ENCODE measurements at regions not wholly inside any gene's neighbourhood (a gene's known extent, or its start where the extent isn't known, plus 50 kb on each side); places are given as distances from the start of the nearest gene placed in this dataset.

- TF ChIP-seq CTCF (IDR thresholded peaks at IDR 0.05 in 8 of 11, conservative IDR thresholded peaks at IDR 0.05 in 3 of 11) = no peak
- TF ChIP-seq POLR2AphosphoS5 (IDR thresholded peaks at IDR 0.05) = no peak
- TF ChIP-seq POLR2A (IDR thresholded peaks at IDR 0.05) = no peak
- no peak for DNase-seq
- no peak overlapping the region for H3K4me3 ChIP-seq
- no peak overlapping the region for H3K27ac ChIP-seq
- H3K9me3 ChIP-seq = no peaks in the 10 kb centered on the region
- intact Hi-C loops (cut with DNase I; ENCODE audit: low total_unique reads) = no loop called here
- no peaks in the 10 kb centered on the region for H3K36me3 ChIP-seq
- WGBS, 5 donors = 84 to 97% (median 93%) methylated on average over 9 of the region's 9 CpGs
- no peaks in the 10 kb centered on the region for H3K27me3 ChIP-seq (replicated peaks in 1 of 7)
- no peaks in the 10 kb centered on the region for H3K4me1 ChIP-seq
Measured at GRCh38 chr10:91115618-91116390, 104.7 kb upstream of the PCGF5 start.

DNA sequence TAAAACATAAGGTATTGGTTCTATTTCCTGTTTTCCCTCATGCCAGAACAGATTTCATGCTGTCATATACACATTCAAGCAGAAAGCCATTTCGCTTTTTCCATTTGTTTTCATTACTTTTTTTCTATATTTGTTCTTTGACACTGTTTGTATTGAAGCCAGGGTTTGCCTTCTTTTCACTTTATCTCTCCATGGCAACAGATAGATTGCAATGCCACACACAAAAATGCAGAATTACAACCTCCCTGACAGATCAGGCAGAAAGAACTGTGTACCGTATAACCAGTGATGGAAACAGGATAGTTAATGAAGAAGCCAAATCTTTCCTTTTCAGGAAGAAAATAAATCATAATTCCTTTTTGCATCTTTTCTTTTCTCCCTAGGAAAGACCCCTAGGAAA is 103.0 kb upstream of the PCGF5 start:
- 83 to 92% (median 88%) methylated on average over 2 of the region's 2 CpGs for WGBS, 5 donors
- DNase-seq = no peak
- H3K4me1 ChIP-seq = no peaks in the 10 kb centered on the region
- H3K36me3 ChIP-seq = no peaks in the 10 kb centered on the region
- no peak for TF ChIP-seq POLR2A (IDR thresholded peaks at IDR 0.05)
- no peak for TF ChIP-seq CTCF (IDR thresholded peaks at IDR 0.05 in 8 of 11, conservative IDR thresholded peaks at IDR 0.05 in 3 of 11)
- no peak for TF ChIP-seq POLR2AphosphoS5 (IDR thresholded peaks at IDR 0.05)
- no peak overlapping the region for H3K27ac ChIP-seq
- no peaks in the 10 kb centered on the region for H3K27me3 ChIP-seq (replicated peaks in 1 of 7)
- H3K4me3 ChIP-seq = no peak overlapping the region
- H3K9me3 ChIP-seq = no peaks in the 10 kb centered on the region
- intact Hi-C loops (cut with DNase I; ENCODE audit: low total_unique reads) = no loop called here

DNA sequence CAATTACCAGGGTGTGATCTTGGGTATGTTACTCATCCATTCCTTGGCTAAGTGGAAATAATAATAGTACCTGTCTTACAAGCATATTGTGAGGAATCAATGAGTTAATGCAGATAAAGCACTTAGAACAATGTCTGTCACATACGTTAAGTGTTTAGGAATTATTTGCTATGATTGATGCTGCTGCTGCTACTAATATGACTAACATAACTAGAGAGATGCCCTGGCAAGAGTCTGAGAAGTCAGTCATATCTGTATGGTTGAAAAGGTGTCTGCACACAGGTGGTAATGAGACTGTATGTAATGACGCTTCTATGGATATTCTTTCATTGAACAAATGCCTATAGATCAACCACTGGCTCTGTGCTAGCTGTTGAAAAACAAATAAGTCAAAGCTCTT is 100.1 kb upstream of the PCGF5 start:
- no peak overlapping the region for H3K27ac ChIP-seq
- intact Hi-C loops (cut with DNase I; ENCODE audit: low total_unique reads) = no loop called here
- no peaks in the 10 kb centered on the region for H3K36me3 ChIP-seq
- DNase-seq = no peak
- no peaks in the 10 kb centered on the region for H3K9me3 ChIP-seq
- H3K27me3 ChIP-seq (replicated peaks in 1 of 7) = no peaks in the 10 kb centered on the region
- H3K4me3 ChIP-seq = no peak overlapping the region
- WGBS, 5 donors = 46 to 97% (median 48%) methylated on average over 2 of the region's 2 CpGs
- H3K4me1 ChIP-seq = no peaks in the 10 kb centered on the region
- TF ChIP-seq CTCF (IDR thresholded peaks at IDR 0.05 in 8 of 11, conservative IDR thresholded peaks at IDR 0.05 in 3 of 11) = no peak
- TF ChIP-seq POLR2A (IDR thresholded peaks at IDR 0.05) = no peak
- no peak for TF ChIP-seq POLR2AphosphoS5 (IDR thresholded peaks at IDR 0.05)

GRCh38 chr10:91123261-91123660 is 97.2 kb upstream of the PCGF5 start:
- H3K4me3 ChIP-seq = no peak overlapping the region
- no peaks in the 10 kb centered on the region for H3K27me3 ChIP-seq (replicated peaks in 1 of 7)
- 54 to 68% (median 62%) methylated on average over 5 of the region's 5 CpGs for WGBS, 5 donors
- DNase-seq = no peak
- no peaks in the 10 kb centered on the region for H3K36me3 ChIP-seq
- no peaks in the 10 kb centered on the region for H3K9me3 ChIP-seq
- no peak for TF ChIP-seq CTCF (IDR thresholded peaks at IDR 0.05 in 8 of 11, conservative IDR thresholded peaks at IDR 0.05 in 3 of 11)
- TF ChIP-seq POLR2AphosphoS5 (IDR thresholded peaks at IDR 0.05) = no peak
- TF ChIP-seq POLR2A (IDR thresholded peaks at IDR 0.05) = no peak
- no peak overlapping the region for H3K27ac ChIP-seq
- no peaks in the 10 kb centered on the region for H3K4me1 ChIP-seq
- intact Hi-C loops (cut with DNase I; ENCODE audit: low total_unique reads) = no loop called here
